Fibroblast of mammary gland (primary cell): ENCODE measurements at regions not wholly inside any gene's neighbourhood (a gene's known extent, or its start where the extent isn't known, plus 50 kb on each side); places are given as distances from the start of the nearest gene placed in this dataset.
A peak's percentile ranks its signal among the peaks of the same experiment; 100 is the strongest.

Experiments
- DNase-seq: peaks from one replicate; pipeline ENCODE4 v3.0.0-alpha.2; 2010; ENCODE audit warnings: low read depth
- H3K4me3 ChIP-seq: 2 replicates; pipeline ENCODE4 v1.5.1; 2011; ENCODE audit warnings: low read depth, mild to moderate bottlenecking, low read length, moderate library complexity; ENCODE audit not compliant: control insufficient read depth
- CTCF ChIP-seq: conservative IDR thresholded peaks from 2 replicates; pipeline ENCODE4 v1.5.1; 2011; ENCODE audit warnings: low read depth, low read length, inconsistent platforms; ENCODE audit not compliant: control insufficient read depth, insufficient read depth

- TF ChIP-seq CTCF, result no peak
- no peak for DNase-seq
- no peak overlapping the region for H3K4me3 ChIP-seq
Observed at GRCh38 chr14:27387463-27387862, 789.6 kb upstream of the NOVA1 start.

- no peak overlapping the region for H3K4me3 ChIP-seq
- no peak for TF ChIP-seq CTCF
- DNase-seq, result peak; percentile 63
Observed at GRCh38 chr14:27389402-27389801, 791.6 kb upstream of the NOVA1 start.

GRCh38 chr14:27390155-27390554, 792.3 kb upstream of the NOVA1 start:
- no peak overlapping the region for H3K4me3 ChIP-seq
- DNase-seq, result no peak
- TF ChIP-seq CTCF, result no peak

- peak; percentile 47 for DNase-seq
- no peak for TF ChIP-seq CTCF
Observed at GRCh38 chr14:27391331-27391730, 793.5 kb upstream of the NOVA1 start.

GRCh38 chr14:27392153-27392552, 794.3 kb upstream of the NOVA1 start:
- peak; percentile 75 for DNase-seq
- no peak overlapping the region for H3K4me3 ChIP-seq
- no peak for TF ChIP-seq CTCF

More at GRCh38 chr14:27391331-27391730, 793.5 kb upstream of the NOVA1 start:
- H3K4me3 ChIP-seq, result no peak overlapping the region

GRCh38 chr14:27409944-27410343, 812.1 kb upstream of the NOVA1 start:
- no peak for DNase-seq
- H3K4me3 ChIP-seq, result no peak overlapping the region
- no peak for TF ChIP-seq CTCF

- H3K4me3 ChIP-seq, result no peak overlapping the region
- DNase-seq, result peak; percentile 64
- TF ChIP-seq CTCF, result no peak
Observed at GRCh38 chr14:27410981-27411380, 813.1 kb upstream of the NOVA1 start.
